GM21723 (cell line): ENCODE measurements at regions not wholly inside any gene's neighbourhood (a gene's known extent, or its start where the extent isn't known, plus 50 kb on each side); places are given as distances from the start of the nearest gene placed in this dataset.

ENCODE experiments used
- ATAC-seq: cut with Tn5 transposase; IDR thresholded peaks from one replicate; pipeline ENCODE4 v1.9.1; 2021; ENCODE audit warnings: mild to moderate bottlenecking, moderate library complexity; ENCODE audit not compliant: unreplicated experiment

- ATAC-seq: no peak
These were observed 380.6 kb upstream of the NUDT12 start for GRCh38 chr5:103943230-103943629.

- ATAC-seq: no peak
These were observed 380.1 kb upstream of the NUDT12 start for GRCh38 chr5:103942587-103943186.

GRCh38 chr5:103941596-103941995 lies 379.0 kb upstream of the NUDT12 start:
- ATAC-seq: no peak

GRCh38 chr5:103938146-103938695 lies 375.6 kb upstream of the NUDT12 start:
- no peak for ATAC-seq

GRCh38 chr5:103929338-103930013 lies 366.9 kb upstream of the NUDT12 start:
- ATAC-seq: no peak

GRCh38 chr5:103927739-103928138 lies 365.1 kb upstream of the NUDT12 start:
- ATAC-seq: no peak

- ATAC-seq: no peak
These were observed 361.1 kb upstream of the NUDT12 start for GRCh38 chr5:103923616-103924168.

GRCh38 chr5:103919506-103919905 lies 356.9 kb upstream of the NUDT12 start:
- no peak for ATAC-seq

GRCh38 chr5:103918668-103919367 lies 356.2 kb upstream of the NUDT12 start:
- ATAC-seq: no peak

GRCh38 chr5:103915081-103915480 lies 352.5 kb upstream of the NUDT12 start:
- ATAC-seq: no peak

GRCh38 chr5:103910786-103911185 lies 348.2 kb upstream of the NUDT12 start:
- no peak for ATAC-seq

GRCh38 chr5:103910011-103910410 lies 347.4 kb upstream of the NUDT12 start:
- no peak for ATAC-seq

- no peak for ATAC-seq
These were observed 346.8 kb upstream of the NUDT12 start for GRCh38 chr5:103909391-103909790.

- ATAC-seq: no peak
These were observed 345.9 kb upstream of the NUDT12 start for GRCh38 chr5:103908336-103909080.

GRCh38 chr5:103907001-103907400 lies 344.4 kb upstream of the NUDT12 start:
- ATAC-seq: no peak

- ATAC-seq: no peak
These were observed 342.1 kb upstream of the NUDT12 start for GRCh38 chr5:103904651-103905050.

- no peak for ATAC-seq
These were observed 340.3 kb upstream of the NUDT12 start for GRCh38 chr5:103902893-103903292.

GRCh38 chr5:103901885-103902284 lies 339.3 kb upstream of the NUDT12 start:
- ATAC-seq: no peak

GRCh38 chr5:103896593-103896992 lies 334.0 kb upstream of the NUDT12 start:
- no peak for ATAC-seq

GRCh38 chr5:103895738-103896137 lies 333.1 kb upstream of the NUDT12 start:
- ATAC-seq: no peak

GRCh38 chr5:103894882-103895281 lies 332.3 kb upstream of the NUDT12 start:
- no peak for ATAC-seq
